ENCODE measurements at regions not wholly inside any gene's neighbourhood (a gene's known extent, or its start where the extent isn't known, plus 50 kb on each side); places are given as distances from the start of the nearest gene placed in this dataset.
A peak's percentile ranks its signal among the peaks of the same experiment; 100 is the strongest.
"Not testable (repeated sequence)": the region's sequence is repeated elsewhere in the genome, so short reads cannot be mapped to it uniquely, and the experiment has no call there.

DNA sequence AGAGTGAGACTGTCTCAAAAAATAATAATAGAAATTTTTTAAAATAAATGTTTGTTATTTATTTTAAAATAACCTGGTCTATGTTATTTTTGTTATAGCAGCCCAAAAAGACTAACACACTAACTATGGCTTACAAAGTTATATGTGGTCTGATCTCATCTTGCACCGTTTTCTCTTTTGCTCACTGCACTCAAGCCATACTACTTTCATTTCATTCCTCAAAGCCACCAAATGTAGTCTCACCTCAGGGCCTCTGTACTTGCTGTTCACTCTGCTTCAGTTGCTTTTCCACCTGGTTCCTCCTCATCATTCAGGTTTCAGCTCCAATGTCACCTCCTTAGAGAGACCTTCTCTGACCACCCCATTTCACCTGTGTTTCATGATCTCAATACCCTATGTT lies 55.2 kb upstream of the MDM1 start:
- DNase-seq (ENCODE audit: low read depth): no peak
- in situ Hi-C loops (cut with HindIII; ENCODE audit: low pct_unique_long_range_greater_than_20kb, low sequenced_read_pairs): no loop called here

DNA sequence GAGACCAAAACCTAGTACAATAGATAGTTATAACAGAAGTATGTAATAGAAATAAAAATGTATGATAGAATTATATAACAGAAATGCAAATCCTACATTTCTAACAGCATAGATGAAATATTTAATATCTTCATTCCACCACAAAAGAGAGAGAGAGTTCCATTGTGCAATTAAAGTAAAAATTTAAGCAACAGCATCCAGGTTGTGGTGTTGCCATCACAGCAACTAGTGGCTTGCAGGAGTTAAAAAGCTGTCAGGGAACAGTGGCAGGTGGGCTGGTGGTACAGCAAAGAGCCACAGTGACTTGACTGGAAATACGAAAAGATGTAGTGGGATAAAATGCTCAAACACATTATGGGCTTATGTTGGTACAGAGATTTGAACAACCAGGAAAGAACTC lies 57.1 kb upstream of the MDM1 start:
- in situ Hi-C loops (cut with HindIII; ENCODE audit: low pct_unique_long_range_greater_than_20kb, low sequenced_read_pairs): no loop called here
- DNase-seq (ENCODE audit: low read depth): no peak

DNA sequence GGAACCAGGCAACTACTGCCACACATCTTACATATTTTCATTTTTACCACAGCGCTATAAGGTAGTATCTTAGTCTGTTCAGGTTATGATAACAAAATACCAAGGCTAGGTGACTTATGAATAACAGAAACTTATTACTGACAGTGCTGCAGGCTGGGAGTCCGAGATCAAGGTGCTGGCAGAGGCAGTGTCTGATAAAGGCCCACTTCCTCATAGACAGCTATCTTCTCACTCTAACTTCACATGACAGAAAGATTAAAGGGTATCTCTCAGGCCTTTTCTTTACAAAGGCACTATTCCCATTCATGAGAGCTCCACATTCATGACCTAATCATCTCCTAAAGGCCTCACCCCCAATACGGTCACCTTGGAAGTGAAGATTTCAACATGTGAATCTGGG lies 59.8 kb upstream of the MDM1 start:
- no peak for DNase-seq (ENCODE audit: low read depth)
- in situ Hi-C loops (cut with HindIII; ENCODE audit: low pct_unique_long_range_greater_than_20kb, low sequenced_read_pairs): loop anchor here (5.0 kb wide), 1 partner anchor 55 kb away; no protein-coding TSS in a partner anchor

DNA sequence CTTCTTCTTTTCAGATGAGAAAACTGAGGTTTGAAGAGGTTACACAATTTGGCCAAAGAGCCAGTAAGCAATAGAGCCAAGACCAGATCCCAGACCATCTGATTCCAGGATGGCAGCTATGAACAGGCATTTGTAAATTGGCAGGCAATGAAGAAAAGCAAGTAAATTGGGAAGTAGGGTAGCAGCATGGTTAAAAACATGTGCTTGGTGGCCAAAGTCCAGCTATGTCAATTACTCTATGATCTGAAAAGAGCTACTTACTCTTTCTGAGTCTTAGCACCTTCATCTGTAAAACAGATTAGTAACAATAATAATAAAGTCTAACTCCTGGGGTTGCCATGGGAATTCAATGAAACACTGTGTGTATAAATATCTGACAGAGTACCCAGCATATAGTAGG lies 60.2 kb upstream of the MDM1 start:
- DNase-seq (ENCODE audit: low read depth): no peak
- in situ Hi-C loops (cut with HindIII; ENCODE audit: low pct_unique_long_range_greater_than_20kb, low sequenced_read_pairs): loop anchor here (5.0 kb wide), 1 partner anchor 55 kb away; no protein-coding TSS in a partner anchor

DNA sequence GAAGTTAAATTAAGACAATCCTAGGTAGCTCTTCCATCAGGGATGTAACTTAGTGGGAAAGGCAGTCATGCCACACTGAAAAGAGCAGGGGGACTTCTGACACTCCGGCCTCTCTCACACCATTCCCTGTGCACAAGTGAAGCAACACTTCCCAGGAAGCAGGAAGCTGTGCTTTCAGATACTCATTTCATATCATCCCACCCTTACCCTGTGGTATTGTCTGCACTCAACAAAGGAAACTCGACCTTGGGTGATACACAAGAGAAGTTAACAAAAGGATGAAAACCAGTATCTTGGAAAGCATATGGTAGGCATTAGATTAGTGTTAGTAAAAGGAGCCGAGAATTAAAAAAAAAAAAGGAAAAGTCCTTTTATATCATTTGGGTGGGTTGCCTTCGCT lies 61.3 kb upstream of the MDM1 start:
- in situ Hi-C loops (cut with HindIII; ENCODE audit: low pct_unique_long_range_greater_than_20kb, low sequenced_read_pairs): loop anchor here (5.0 kb wide), 1 partner anchor 54 kb away; no protein-coding TSS in a partner anchor
- no peak for DNase-seq (ENCODE audit: low read depth)

DNA sequence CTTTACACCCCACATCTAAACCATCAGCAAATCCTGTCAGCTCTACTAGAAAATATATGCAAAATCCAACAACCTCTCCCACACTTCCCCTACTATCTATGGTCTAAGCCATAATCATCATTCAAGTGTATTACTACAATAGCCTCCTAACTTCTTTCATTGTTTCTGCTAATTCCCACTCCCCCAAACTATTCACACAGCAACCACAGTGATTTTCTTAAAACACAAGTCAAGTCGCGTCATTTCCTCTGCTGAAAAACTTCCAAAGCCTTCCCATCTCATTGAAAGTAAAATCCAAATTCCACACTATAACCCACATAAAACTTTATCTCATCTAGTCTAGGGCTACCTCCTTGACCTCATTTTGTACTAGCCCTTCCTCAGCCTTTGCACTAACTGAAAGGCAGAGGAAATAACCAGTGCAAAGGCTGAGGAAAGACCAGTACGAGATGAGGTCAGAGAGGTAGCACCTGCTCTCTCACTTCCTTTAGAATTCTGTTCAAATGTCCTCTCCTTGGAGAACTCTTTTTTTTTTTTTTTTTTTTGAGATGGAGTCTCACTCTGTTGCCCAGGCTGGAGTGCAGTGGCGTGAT lies 65.5 kb upstream of the MDM1 start:
- no peak for DNase-seq (ENCODE audit: low read depth)
- in situ Hi-C loops (cut with HindIII; ENCODE audit: low pct_unique_long_range_greater_than_20kb, low sequenced_read_pairs): no loop called here

DNA sequence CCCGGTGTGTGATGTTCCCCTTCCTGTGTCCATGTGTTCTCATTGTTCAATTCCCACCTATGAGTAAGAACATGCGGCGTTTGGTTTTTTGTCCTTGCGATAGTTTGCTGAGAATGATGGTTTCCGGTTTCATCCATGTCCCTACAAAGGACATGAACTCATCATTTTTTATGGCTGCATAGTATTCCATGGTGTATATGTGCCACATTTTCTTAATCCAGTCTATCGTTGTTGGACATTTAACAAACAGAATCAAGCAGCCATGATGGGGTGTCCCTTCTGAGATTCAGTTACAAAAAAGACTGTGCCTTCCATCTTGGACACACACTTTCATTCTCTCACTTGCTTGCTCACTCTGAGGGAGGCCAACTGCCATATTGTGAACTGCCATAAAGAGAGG lies 66.5 kb upstream of the MDM1 start:
- in situ Hi-C loops (cut with HindIII; ENCODE audit: low pct_unique_long_range_greater_than_20kb, low sequenced_read_pairs); DNase-seq (ENCODE audit: low read depth): not testable (repeated sequence)

DNA sequence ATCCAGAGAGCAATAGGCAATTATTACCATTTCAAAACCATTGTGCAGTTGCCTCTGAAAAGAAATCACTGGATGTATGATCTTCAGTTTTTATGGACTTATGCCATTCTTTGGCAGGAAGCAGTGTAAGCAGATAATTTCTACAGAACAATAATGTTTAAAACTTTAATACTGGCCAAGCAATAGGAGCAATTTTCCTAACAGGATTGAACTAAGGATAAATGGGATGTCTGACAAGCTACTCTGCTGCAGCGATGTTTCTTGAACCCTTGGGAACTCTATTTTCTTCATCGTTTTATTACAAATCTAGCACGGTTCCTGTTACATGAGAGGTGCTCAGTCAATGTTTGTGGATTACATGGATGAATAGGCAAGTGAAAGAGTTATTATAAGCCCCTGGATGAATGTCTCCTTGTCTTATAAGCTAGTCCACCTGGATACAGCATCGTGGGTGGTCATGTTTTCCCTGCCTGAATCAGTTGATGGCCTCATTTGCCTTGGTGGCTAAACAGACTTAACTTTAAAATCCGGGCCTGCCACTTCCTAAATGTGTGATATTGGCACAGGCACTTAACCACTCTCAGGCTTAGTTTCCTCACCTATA lies 68.2 kb upstream of the MDM1 start:
- no peak for DNase-seq (ENCODE audit: low read depth)
- in situ Hi-C loops (cut with HindIII; ENCODE audit: low pct_unique_long_range_greater_than_20kb, low sequenced_read_pairs): no loop called here

DNA sequence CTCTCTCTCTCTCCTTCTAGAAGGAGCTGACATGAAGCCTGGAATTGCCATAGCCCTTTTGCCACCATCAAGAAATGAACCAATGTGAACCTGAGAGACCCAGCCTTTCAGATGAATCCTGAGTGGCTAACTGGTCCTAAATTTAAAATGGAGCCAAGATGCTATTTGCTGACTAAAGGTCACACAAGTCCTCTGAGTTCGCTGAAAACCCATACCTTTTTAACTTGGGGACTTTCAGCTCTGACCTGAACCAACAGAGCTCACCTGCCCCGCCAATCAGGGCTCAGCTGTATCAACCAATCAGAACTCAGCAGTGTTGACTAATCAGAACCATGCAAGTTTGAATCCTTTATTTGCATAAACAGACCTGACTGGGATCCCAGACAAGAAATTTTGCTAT lies 70.3 kb upstream of the MDM1 start:
- in situ Hi-C loops (cut with HindIII; ENCODE audit: low pct_unique_long_range_greater_than_20kb, low sequenced_read_pairs): no loop called here
- DNase-seq (ENCODE audit: low read depth): no peak

DNA sequence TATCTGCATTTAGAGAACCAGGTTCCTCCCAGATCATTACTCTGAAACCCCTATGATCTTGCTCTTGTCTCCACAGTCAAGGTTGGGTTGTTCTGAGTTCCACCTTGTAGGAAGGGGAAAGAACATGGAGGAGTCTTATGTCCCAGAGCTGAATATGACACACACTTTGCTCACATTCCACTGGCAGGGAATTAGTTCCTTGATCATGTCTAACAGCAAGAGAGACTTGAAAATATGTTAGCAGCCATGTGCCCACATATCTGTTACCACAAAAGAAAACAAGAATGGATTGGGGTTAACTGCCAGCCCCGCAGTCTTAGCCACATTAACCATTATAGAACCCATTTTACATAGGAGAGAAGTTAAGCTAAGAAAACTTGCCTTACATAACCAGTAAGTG lies 71.1 kb upstream of the MDM1 start:
- in situ Hi-C loops (cut with HindIII; ENCODE audit: low pct_unique_long_range_greater_than_20kb, low sequenced_read_pairs): no loop called here
- DNase-seq (ENCODE audit: low read depth): no peak

DNA sequence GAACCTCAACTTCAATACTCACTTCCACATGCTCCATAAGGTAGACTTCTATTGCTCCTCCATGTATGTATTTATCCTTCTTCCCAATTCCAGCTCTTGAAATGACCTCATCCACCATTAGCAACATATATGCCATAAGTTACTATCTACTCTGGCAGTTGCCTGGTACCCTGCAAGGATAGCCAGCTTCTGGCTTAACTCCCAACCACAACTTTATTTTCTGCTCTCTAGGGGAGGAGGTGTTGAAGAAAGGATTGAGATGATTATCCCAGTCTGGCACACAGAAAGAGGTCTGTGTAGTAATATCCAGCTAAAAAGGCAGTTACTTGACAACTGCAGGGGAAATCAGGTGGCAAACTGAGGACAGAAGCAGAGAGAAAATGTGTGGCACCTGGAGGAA lies 71.5 kb upstream of the MDM1 start:
- in situ Hi-C loops (cut with HindIII; ENCODE audit: low pct_unique_long_range_greater_than_20kb, low sequenced_read_pairs): no loop called here
- no peak for DNase-seq (ENCODE audit: low read depth)

DNA sequence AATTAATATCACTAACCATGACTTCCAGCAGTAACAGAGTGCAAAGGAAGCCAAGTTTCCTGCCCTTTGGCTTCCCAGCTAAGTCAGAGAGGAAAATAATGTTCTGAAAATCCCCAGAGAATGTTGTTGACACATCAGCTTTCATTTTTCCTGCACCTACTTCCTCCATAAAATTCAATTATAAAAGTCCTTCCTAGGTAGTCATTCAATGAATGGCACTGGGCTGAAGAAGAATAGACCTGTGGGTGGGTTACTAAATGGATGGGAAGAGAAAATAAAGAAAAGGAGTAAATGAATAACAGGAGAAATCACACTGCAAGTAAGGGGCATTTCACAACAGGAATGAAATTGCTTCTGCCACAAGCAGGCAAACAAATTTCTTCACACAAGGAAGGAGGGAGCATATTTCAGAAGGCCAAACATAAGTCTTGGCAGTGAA lies 73.2 kb upstream of the MDM1 start:
- DNase-seq (ENCODE audit: low read depth): peak; percentile 37
- in situ Hi-C loops (cut with HindIII; ENCODE audit: low pct_unique_long_range_greater_than_20kb, low sequenced_read_pairs): no loop called here

DNA sequence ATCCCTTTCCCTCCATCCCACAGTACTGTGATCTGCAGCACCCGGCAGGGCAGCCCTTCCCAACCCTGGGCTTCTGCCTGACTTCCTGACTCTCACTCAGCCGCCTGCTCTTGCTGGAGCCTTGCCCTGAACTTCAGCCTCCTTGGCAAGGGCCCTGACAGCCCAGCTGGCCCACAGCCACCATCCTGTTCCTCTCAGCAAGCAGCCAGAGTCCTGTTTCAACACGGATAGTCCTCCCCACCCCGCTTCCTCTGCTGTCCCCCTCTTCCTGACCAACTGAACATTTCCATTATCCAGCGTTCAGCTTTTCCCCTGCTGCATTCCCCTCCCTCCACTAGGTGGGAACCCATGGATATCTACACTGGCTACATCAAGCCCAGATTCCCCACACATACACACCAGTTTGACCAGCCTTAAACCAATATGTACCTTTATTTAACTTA lies 74.0 kb upstream of the MDM1 start:
- in situ Hi-C loops (cut with HindIII; ENCODE audit: low pct_unique_long_range_greater_than_20kb, low sequenced_read_pairs): no loop called here
- DNase-seq (ENCODE audit: low read depth): peak; percentile 30

DNA sequence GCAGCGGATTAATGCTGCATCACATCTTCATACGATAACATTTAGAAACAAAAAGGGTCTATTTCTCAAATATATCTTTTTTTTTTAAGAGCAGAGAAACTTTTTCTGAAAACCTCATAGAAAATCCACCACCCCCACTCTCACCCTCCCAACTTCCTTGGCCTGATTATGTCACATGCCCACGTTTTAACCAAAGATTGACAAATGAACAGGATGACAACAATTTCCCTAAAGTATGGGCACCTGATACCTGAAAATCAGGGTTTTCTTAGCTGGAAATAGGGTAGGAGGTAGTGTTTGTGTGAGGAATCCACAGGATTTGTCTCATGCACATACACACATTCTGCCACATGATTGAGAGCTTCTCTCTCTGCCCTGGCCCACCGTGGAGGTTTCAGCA lies 74.7 kb upstream of the MDM1 start:
- DNase-seq (ENCODE audit: low read depth): no peak
- in situ Hi-C loops (cut with HindIII; ENCODE audit: low pct_unique_long_range_greater_than_20kb, low sequenced_read_pairs): no loop called here

DNA sequence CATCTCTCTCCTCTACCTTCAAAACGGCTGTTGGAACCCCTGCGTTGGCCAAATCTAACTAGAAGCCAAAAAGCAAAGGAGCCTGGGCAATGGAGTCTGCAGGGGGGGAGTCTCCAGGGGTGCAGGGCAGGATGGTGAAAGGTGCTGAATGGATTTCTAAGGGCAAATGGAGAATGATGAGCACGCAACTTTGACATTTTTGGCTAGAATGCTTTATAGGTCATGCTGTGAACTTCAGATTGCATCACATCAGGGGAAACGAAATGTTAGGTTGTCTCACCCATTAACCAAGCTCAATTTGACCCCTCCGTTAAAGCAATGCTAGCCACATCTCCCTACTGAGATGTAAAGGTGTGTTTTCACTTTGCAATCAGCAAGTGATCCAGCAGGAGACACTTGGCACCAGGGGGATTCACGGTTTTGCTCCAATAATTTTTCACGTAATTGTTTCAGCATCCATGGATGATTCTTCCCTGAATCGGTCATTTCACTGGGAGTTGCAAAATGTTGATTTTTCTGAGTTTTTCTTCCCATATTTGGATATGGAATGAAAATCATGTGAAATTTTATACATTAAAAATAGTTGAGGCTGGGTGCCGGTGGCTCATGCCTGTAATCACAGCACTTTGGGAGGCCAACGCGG lies 78.0 kb upstream of the MDM1 start:
- in situ Hi-C loops (cut with HindIII; ENCODE audit: low pct_unique_long_range_greater_than_20kb, low sequenced_read_pairs): no loop called here

DNA sequence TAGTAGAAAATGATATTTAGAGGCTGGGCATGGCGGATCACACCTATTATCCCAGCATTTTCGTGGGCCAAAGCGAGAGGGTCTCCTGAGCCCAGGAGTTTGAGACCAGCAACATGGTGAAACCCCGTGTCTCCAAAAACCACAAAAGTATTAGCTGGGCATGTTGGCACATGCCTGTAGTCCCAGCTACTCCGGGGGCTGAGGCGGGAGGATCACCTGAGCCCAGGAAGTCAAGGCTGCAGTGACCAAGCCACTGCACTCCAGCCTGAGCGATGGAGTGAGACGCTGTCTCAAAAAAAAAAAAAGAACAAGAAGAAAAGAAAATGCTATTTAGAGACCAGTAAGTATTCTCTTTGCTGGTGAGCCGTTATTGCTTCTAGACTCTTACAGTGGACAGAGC lies 79.2 kb upstream of the MDM1 start:
- no peak for DNase-seq (ENCODE audit: low read depth)
- in situ Hi-C loops (cut with HindIII; ENCODE audit: low pct_unique_long_range_greater_than_20kb, low sequenced_read_pairs): no loop called here

More for the DNA sequence above, 78.0 kb upstream of the MDM1 start:
- no peak for DNase-seq (ENCODE audit: low read depth)

DNA sequence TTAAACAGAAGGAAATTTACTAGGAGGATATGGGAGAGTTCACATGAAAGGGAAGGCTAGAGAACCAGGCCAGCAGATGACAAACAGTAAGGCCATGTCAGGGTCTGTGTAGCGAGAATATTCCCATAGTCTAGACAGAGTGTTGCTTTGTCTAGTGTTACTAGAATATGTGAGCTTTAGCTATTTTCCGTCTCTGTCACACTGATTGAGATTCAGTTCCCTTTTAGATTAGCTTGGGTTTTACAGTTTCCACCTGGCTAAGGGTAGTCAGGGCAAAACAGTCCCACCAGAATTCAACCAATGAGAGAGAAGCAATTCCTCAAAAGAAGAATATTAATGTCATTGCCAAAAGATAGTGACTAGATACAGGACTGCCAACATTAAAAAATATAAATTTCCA lies 82.8 kb upstream of the MDM1 start:
- in situ Hi-C loops (cut with HindIII; ENCODE audit: low pct_unique_long_range_greater_than_20kb, low sequenced_read_pairs): no loop called here
- no peak for DNase-seq (ENCODE audit: low read depth)

DNA sequence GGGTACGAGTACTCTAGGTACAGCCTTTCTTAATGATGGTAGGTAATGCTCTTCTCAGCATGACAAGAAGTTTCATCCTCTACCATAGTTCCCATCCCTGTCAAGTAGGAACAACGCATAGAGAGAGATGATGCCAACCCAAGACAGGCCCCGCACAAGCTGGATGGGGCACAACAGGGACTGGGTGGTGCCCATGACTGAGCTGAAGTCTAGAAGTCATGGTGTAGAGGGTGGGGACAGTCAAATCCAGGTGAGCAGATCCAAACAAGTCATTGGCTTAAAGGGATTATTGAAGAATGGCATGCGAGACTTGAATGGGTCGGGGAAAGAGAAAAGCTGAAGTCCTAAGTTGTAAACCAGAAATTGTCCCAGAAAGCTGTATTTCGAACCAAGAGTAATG lies 84.2 kb upstream of the MDM1 start:
- in situ Hi-C loops (cut with HindIII; ENCODE audit: low pct_unique_long_range_greater_than_20kb, low sequenced_read_pairs): no loop called here
- DNase-seq (ENCODE audit: low read depth): no peak

DNA sequence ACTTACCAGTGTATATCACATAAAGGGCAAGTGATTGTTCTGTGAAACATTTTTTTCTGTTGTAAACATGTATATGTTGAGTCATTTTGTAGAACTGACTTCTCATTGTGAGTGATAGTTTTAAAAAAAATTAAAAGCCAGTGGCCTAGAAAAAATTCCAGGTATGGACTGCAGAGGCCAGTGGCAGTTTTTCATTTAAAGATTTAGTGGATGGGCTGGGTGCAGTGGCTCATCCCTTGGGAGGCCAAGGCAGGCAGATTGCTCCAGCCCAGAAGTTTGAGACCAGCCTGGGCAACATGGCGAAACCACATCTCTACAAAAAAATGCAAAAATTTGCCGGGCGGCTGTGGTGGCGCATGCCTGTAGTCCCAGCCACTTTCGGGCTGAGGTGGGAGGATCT lies 84.7 kb upstream of the MDM1 start:
- no peak for DNase-seq (ENCODE audit: low read depth)
- in situ Hi-C loops (cut with HindIII; ENCODE audit: low pct_unique_long_range_greater_than_20kb, low sequenced_read_pairs): no loop called here

DNA sequence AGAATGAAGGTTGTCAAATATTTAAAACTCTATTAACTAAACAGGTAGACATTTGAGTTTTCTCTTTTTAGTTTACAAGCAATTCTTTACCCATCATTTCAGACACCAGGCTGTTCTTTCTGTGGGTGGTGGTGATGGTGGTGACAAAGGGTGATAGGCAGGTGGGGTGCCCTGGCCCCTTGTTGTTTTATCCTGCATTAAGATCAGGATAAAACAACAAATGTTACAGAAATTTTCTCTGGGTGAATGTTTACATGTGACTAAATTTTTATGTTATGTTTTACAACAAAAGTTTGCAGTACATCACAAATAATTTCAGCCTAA lies 85.9 kb upstream of the MDM1 start:
- DNase-seq (ENCODE audit: low read depth): no peak
- in situ Hi-C loops (cut with HindIII; ENCODE audit: low pct_unique_long_range_greater_than_20kb, low sequenced_read_pairs): no loop called here
